ENCODE measurements at regions not wholly inside any gene's neighbourhood (a gene's known extent, or its start where the extent isn't known, plus 50 kb on each side); places are given as distances from the start of the nearest gene placed in this dataset.

- no peak for DNase-seq
- H3K36me3 ChIP-seq (ENCODE audit: control insufficient read depth, insufficient read depth, low read length) = no peaks in the 10 kb centered on the region
- H3K27me3 ChIP-seq (ENCODE audit: control insufficient read depth, insufficient read depth, low read length) = no peaks in the 10 kb centered on the region
- no peak overlapping the region for H3K27ac ChIP-seq (ENCODE audit: low read length)
- H3K4me3 ChIP-seq (ENCODE audit: low read length) = no peak overlapping the region
- no CpG with 5 or more reads among the region's 2 CpGs for WGBS (ENCODE audit: insufficient coverage, low lambda C conversion rate)
- H3K9me3 ChIP-seq (ENCODE audit: control insufficient read depth, low read depth, low read length) = no peaks in the 10 kb centered on the region
- H3K4me1 ChIP-seq (ENCODE audit: control insufficient read depth, insufficient read depth, low read length) = no peaks in the 10 kb centered on the region
Measured at GRCh38 chr2:78061301-78061700, 539.1 kb upstream of the LRRTM4 start.

GRCh38 chr2:78061732-78062131 lies 539.6 kb upstream of the LRRTM4 start:
- Histone ChIP-seq H3K27ac (ENCODE audit: low read length) (no peak overlapping the region), H3K36me3 (ENCODE audit: control insufficient read depth, insufficient read depth, low read length) (no peaks in the 10 kb centered on the region), H3K4me3 (ENCODE audit: low read length) (no peak overlapping the region), H3K4me1 (ENCODE audit: control insufficient read depth, insufficient read depth, low read length) (no peaks in the 10 kb centered on the region), H3K9me3 (ENCODE audit: control insufficient read depth, low read depth, low read length) (no peaks in the 10 kb centered on the region), H3K27me3 (ENCODE audit: control insufficient read depth, insufficient read depth, low read length) (no peaks in the 10 kb centered on the region)
- DNase-seq = no peak
- WGBS (ENCODE audit: insufficient coverage, low lambda C conversion rate) = no CpG with 5 or more reads among the region's 5 CpGs

- no peak overlapping the region for H3K4me3 ChIP-seq (ENCODE audit: low read length)
- no peak for DNase-seq
- no peaks in the 10 kb centered on the region for H3K36me3 ChIP-seq (ENCODE audit: control insufficient read depth, insufficient read depth, low read length)
- WGBS (ENCODE audit: insufficient coverage, low lambda C conversion rate) = 50% methylated on average over 1 of the region's 2 CpGs
- H3K9me3 ChIP-seq (ENCODE audit: control insufficient read depth, low read depth, low read length) = no peaks in the 10 kb centered on the region
- H3K27me3 ChIP-seq (ENCODE audit: control insufficient read depth, insufficient read depth, low read length) = no peaks in the 10 kb centered on the region
- H3K4me1 ChIP-seq (ENCODE audit: control insufficient read depth, insufficient read depth, low read length) = no peaks in the 10 kb centered on the region
- H3K27ac ChIP-seq (ENCODE audit: low read length) = no peak overlapping the region
Measured at GRCh38 chr2:78063246-78064020, 541.3 kb upstream of the LRRTM4 start.

- Histone ChIP-seq H3K4me3 (ENCODE audit: low read length) (no peak overlapping the region), H3K27me3 (ENCODE audit: control insufficient read depth, insufficient read depth, low read length) (no peaks in the 10 kb centered on the region), H3K4me1 (ENCODE audit: control insufficient read depth, insufficient read depth, low read length) (no peaks in the 10 kb centered on the region), H3K9me3 (ENCODE audit: control insufficient read depth, low read depth, low read length) (no peaks in the 10 kb centered on the region), H3K27ac (ENCODE audit: low read length) (no peak overlapping the region), H3K36me3 (ENCODE audit: control insufficient read depth, insufficient read depth, low read length) (no peaks in the 10 kb centered on the region)
- 59% methylated on average over 3 of the region's 3 CpGs for WGBS (ENCODE audit: insufficient coverage, low lambda C conversion rate)
- DNase-seq = no peak
Measured at GRCh38 chr2:78065366-78065765, 543.2 kb upstream of the LRRTM4 start.

- no peaks in the 10 kb centered on the region for H3K4me1 ChIP-seq (ENCODE audit: control insufficient read depth, insufficient read depth, low read length)
- H3K4me3 ChIP-seq (ENCODE audit: low read length) = no peak overlapping the region
- no peaks in the 10 kb centered on the region for H3K27me3 ChIP-seq (ENCODE audit: control insufficient read depth, insufficient read depth, low read length)
- no peak for DNase-seq
- H3K9me3 ChIP-seq (ENCODE audit: control insufficient read depth, low read depth, low read length) = no peaks in the 10 kb centered on the region
- H3K36me3 ChIP-seq (ENCODE audit: control insufficient read depth, insufficient read depth, low read length) = no peaks in the 10 kb centered on the region
- no peak overlapping the region for H3K27ac ChIP-seq (ENCODE audit: low read length)
Measured at GRCh38 chr2:78068808-78069207, 546.6 kb upstream of the LRRTM4 start.

GRCh38 chr2:78070693-78071092 lies 548.5 kb upstream of the LRRTM4 start:
- DNase-seq = no peak
- WGBS (ENCODE audit: insufficient coverage, low lambda C conversion rate) = 100% methylated on average over 3 of the region's 3 CpGs
- no peak overlapping the region for H3K27ac ChIP-seq (ENCODE audit: low read length)
- H3K4me1 ChIP-seq (ENCODE audit: control insufficient read depth, insufficient read depth, low read length) = no peaks in the 10 kb centered on the region
- no peaks in the 10 kb centered on the region for H3K27me3 ChIP-seq (ENCODE audit: control insufficient read depth, insufficient read depth, low read length)
- no peak overlapping the region for H3K4me3 ChIP-seq (ENCODE audit: low read length)
- H3K9me3 ChIP-seq (ENCODE audit: control insufficient read depth, low read depth, low read length) = no peaks in the 10 kb centered on the region
- no peaks in the 10 kb centered on the region for H3K36me3 ChIP-seq (ENCODE audit: control insufficient read depth, insufficient read depth, low read length)

GRCh38 chr2:78077633-78078032 lies 555.5 kb upstream of the LRRTM4 start:
- no peaks in the 10 kb centered on the region for H3K36me3 ChIP-seq (ENCODE audit: control insufficient read depth, insufficient read depth, low read length)
- DNase-seq = no peak
- no CpG with 5 or more reads among the region's 4 CpGs for WGBS (ENCODE audit: insufficient coverage, low lambda C conversion rate)
- no peak overlapping the region for H3K27ac ChIP-seq (ENCODE audit: low read length)
- H3K9me3 ChIP-seq (ENCODE audit: control insufficient read depth, low read depth, low read length) = no peaks in the 10 kb centered on the region
- no peaks in the 10 kb centered on the region for H3K27me3 ChIP-seq (ENCODE audit: control insufficient read depth, insufficient read depth, low read length)
- no peak overlapping the region for H3K4me3 ChIP-seq (ENCODE audit: low read length)
- no peaks in the 10 kb centered on the region for H3K4me1 ChIP-seq (ENCODE audit: control insufficient read depth, insufficient read depth, low read length)

GRCh38 chr2:78082555-78082954 lies 560.4 kb upstream of the LRRTM4 start:
- no peaks in the 10 kb centered on the region for H3K9me3 ChIP-seq (ENCODE audit: control insufficient read depth, low read depth, low read length)
- H3K27ac ChIP-seq (ENCODE audit: low read length) = no peak overlapping the region
- H3K4me1 ChIP-seq (ENCODE audit: control insufficient read depth, insufficient read depth, low read length) = no peaks in the 10 kb centered on the region
- H3K27me3 ChIP-seq (ENCODE audit: control insufficient read depth, insufficient read depth, low read length) = no peaks in the 10 kb centered on the region
- DNase-seq = no peak
- H3K36me3 ChIP-seq (ENCODE audit: control insufficient read depth, insufficient read depth, low read length) = no peaks in the 10 kb centered on the region
- H3K4me3 ChIP-seq (ENCODE audit: low read length) = no peak overlapping the region
- WGBS (ENCODE audit: insufficient coverage, low lambda C conversion rate) = 100% methylated on average over 1 of the region's 2 CpGs

GRCh38 chr2:78093436-78093835 lies 571.3 kb upstream of the LRRTM4 start:
- Histone ChIP-seq H3K27ac (ENCODE audit: low read length) (no peak overlapping the region), H3K4me1 (ENCODE audit: control insufficient read depth, insufficient read depth, low read length) (no peaks in the 10 kb centered on the region), H3K27me3 (ENCODE audit: control insufficient read depth, insufficient read depth, low read length) (no peaks in the 10 kb centered on the region), H3K4me3 (ENCODE audit: low read length) (no peak overlapping the region), H3K36me3 (ENCODE audit: control insufficient read depth, insufficient read depth, low read length) (no peaks in the 10 kb centered on the region), H3K9me3 (ENCODE audit: control insufficient read depth, low read depth, low read length) (no peaks in the 10 kb centered on the region)
- DNase-seq = no peak

- H3K36me3 ChIP-seq (ENCODE audit: control insufficient read depth, insufficient read depth, low read length) = no peaks in the 10 kb centered on the region
- no peak for DNase-seq
- WGBS (ENCODE audit: insufficient coverage, low lambda C conversion rate) = no CpG with 5 or more reads among the region's 3 CpGs
- H3K4me3 ChIP-seq (ENCODE audit: low read length) = no peak overlapping the region
- H3K4me1 ChIP-seq (ENCODE audit: control insufficient read depth, insufficient read depth, low read length) = no peaks in the 10 kb centered on the region
- H3K27me3 ChIP-seq (ENCODE audit: control insufficient read depth, insufficient read depth, low read length) = no peaks in the 10 kb centered on the region
- no peaks in the 10 kb centered on the region for H3K9me3 ChIP-seq (ENCODE audit: control insufficient read depth, low read depth, low read length)
- no peak overlapping the region for H3K27ac ChIP-seq (ENCODE audit: low read length)
Measured at GRCh38 chr2:78109272-78109671, 587.1 kb upstream of the LRRTM4 start.

- Histone ChIP-seq H3K27ac (ENCODE audit: low read length) (no peak overlapping the region), H3K4me3 (ENCODE audit: low read length) (no peak overlapping the region), H3K9me3 (ENCODE audit: control insufficient read depth, low read depth, low read length) (no peaks in the 10 kb centered on the region), H3K36me3 (ENCODE audit: control insufficient read depth, insufficient read depth, low read length) (no peaks in the 10 kb centered on the region), H3K27me3 (ENCODE audit: control insufficient read depth, insufficient read depth, low read length) (no peaks in the 10 kb centered on the region), H3K4me1 (ENCODE audit: control insufficient read depth, insufficient read depth, low read length) (no peaks in the 10 kb centered on the region)
- 77% methylated on average over 2 of the region's 3 CpGs for WGBS (ENCODE audit: insufficient coverage, low lambda C conversion rate)
- no peak for DNase-seq
Measured at GRCh38 chr2:78115291-78115690, 593.1 kb upstream of the LRRTM4 start.
